T-helper 17 cell (primary cell): ENCODE measurements at regions not wholly inside any gene's neighbourhood (a gene's known extent, or its start where the extent isn't known, plus 50 kb on each side); places are given as distances from the start of the nearest gene placed in this dataset.
"Not testable (repeated sequence)": the region's sequence is repeated elsewhere in the genome, so short reads cannot be mapped to it uniquely, and the experiment has no call there.

Experiments
- ATAC-seq: fragments of 150-1000 bp; cut with Tn5 transposase; 2 replicates; pipeline ENCODE4 v1.10.0; 2021; ENCODE audit warnings: mild to moderate bottlenecking, moderate library complexity
- DNase-seq, 3 donors: peaks; one replicate each; pipeline versions ENCODE4 v3.0.0 to v3.0.0-alpha.2; 2020 to 2021
- H3K9me3 ChIP-seq: one replicate; pipeline ENCODE4 v1.7.0; 2013; ENCODE audit warnings: low read length, mild to moderate bottlenecking; ENCODE audit not compliant: control insufficient read depth, poor library complexity, severe bottlenecking
- H3K27ac Mint-ChIP-seq: one replicate; pipeline ENCODE4 v1.8.0; 2022; ENCODE audit warnings: mild to moderate bottlenecking, moderate library complexity, mixed read lengths
- H3K27me3 Mint-ChIP-seq: one replicate; pipeline ENCODE4 v1.8.0; 2022; ENCODE audit warnings: mixed read lengths
- H3K36me3 Mint-ChIP-seq: one replicate; pipeline ENCODE4 v1.8.0; 2022; ENCODE audit warnings: low read depth, mixed read lengths
- H3K4me1 Mint-ChIP-seq: one replicate; pipeline ENCODE4 v1.8.0; 2022; ENCODE audit warnings: mild to moderate bottlenecking, mixed read lengths
- H3K4me3 Mint-ChIP-seq: one replicate; pipeline ENCODE4 v1.8.0; 2022; ENCODE audit warnings: mild to moderate bottlenecking, moderate library complexity, mixed read lengths

DNA sequence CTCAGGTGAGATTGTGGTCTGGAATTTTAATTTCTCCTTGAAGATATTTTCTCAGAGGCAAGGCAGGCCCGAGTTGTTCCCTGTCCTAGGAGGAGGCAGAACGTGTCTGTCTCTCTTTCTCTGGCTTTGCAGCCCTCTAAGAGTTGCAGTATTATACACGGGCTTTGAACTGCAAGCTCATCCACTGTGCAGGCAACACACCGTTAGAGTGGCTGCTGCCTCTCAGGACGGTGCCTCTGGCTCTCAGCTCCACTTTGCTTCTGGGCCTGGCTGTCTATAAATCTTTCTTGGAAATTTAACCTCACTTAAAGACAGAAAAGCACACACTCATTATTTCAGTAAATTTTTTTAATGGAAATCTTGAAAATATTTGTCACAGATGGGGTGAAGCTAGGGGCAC, 170.1 kb upstream of the ADCY2 start:
- Mint-ChIP-seq H3K36me3 (no peaks in the 10 kb centered on the region), H3K4me3 (no peak overlapping the region), H3K27ac (no peak overlapping the region), H3K4me1 (no peaks in the 10 kb centered on the region), H3K27me3 (peaks cover 14% of the 10 kb centered on the region)
- ATAC-seq (no peak), DNase-seq (no peak)
- no peaks in the 10 kb centered on the region for H3K9me3 ChIP-seq

DNA sequence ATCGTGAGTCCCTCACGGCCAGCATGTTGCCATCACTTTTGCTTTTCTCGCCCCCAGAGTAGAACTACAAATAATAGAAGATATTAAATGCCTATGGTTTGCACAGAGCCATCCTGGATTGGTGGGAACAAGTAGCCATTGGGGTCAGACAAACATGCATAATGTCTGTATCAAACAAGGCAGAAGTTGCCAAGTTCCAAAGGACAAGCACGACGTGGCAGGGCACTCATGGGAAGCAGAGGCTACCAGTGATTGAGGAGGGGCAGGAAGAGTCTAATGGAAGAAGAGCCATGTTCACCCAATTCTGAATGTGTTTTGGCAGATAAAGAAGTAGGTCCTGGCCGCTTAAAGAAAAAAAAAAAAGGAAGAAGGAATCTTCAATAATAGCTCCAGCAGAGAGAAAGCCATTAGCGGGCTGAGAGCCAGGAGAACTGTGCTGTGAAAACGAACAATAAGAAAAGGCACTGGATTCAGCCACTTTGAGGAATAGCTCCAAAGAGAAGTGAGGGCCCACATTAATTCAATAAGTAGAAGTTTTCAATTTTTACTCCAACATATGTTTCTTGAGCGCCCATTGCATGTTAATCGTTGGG, 153.7 kb upstream of the ADCY2 start:
- H3K9me3 ChIP-seq = no peaks in the 10 kb centered on the region
- Mint-ChIP-seq H3K27ac (no peak overlapping the region), H3K27me3 (no peaks in the 10 kb centered on the region), H3K36me3 (no peaks in the 10 kb centered on the region), H3K4me1 (no peaks in the 10 kb centered on the region), H3K4me3 (no peak overlapping the region)
- DNase-seq (no peak), ATAC-seq (no peak)

- no peak for DNase-seq
- no peak overlapping the region for H3K4me3 Mint-ChIP-seq
- H3K4me1 Mint-ChIP-seq = no peaks in the 10 kb centered on the region
- H3K27me3 Mint-ChIP-seq = no peaks in the 10 kb centered on the region
- no peak for ATAC-seq
- no peak overlapping the region for H3K27ac Mint-ChIP-seq
- H3K9me3 ChIP-seq = no peaks in the 10 kb centered on the region
- H3K36me3 Mint-ChIP-seq = no peaks in the 10 kb centered on the region
These were observed 151.7 kb upstream of the ADCY2 start for GRCh38 chr5:7244208-7244607.

- Mint-ChIP-seq H3K36me3 (no peaks in the 10 kb centered on the region), H3K27ac (no peak overlapping the region), H3K27me3 (no peaks in the 10 kb centered on the region), H3K4me1 (no peaks in the 10 kb centered on the region), H3K4me3 (no peak overlapping the region)
- DNase-seq (no peak), ATAC-seq (no peak)
- no peaks in the 10 kb centered on the region for H3K9me3 ChIP-seq
These were observed 150.8 kb upstream of the ADCY2 start for GRCh38 chr5:7245121-7245651.

DNA sequence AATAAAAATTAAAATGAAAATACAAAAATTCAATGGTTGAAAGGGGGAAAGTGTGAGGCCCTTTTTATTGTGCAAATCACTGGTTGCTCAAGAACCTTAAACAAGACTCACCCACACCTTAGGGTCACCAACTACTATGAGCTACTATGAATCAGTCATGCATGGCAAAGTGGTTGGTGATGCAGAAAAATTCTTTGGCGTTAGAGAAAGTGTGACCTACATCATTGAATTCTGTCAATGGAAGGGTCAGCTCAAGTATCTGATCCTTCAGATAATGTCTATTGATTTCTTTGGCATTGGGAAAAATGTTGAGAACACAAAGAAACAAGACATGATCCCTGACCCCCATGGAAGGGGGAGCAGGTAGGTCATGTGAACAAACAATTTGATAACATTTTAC, 149.7 kb upstream of the ADCY2 start:
- no peaks in the 10 kb centered on the region for H3K4me1 Mint-ChIP-seq
- peaks cover 5% of the 10 kb centered on the region for H3K27me3 Mint-ChIP-seq
- ATAC-seq = no peak
- H3K27ac Mint-ChIP-seq = no peak overlapping the region
- H3K9me3 ChIP-seq = no peaks in the 10 kb centered on the region
- H3K36me3 Mint-ChIP-seq = no peaks in the 10 kb centered on the region
- H3K4me3 Mint-ChIP-seq = no peak overlapping the region
- no peak for DNase-seq

GRCh38 chr5:7250004-7250403, 145.9 kb upstream of the ADCY2 start:
- ATAC-seq (no peak), DNase-seq (no peak)
- H3K9me3 ChIP-seq = no peaks in the 10 kb centered on the region
- Mint-ChIP-seq H3K4me1 (no peaks in the 10 kb centered on the region), H3K27ac (no peak overlapping the region), H3K36me3 (no peaks in the 10 kb centered on the region), H3K27me3 (peaks cover 5% of the 10 kb centered on the region), H3K4me3 (no peak overlapping the region)

GRCh38 chr5:7250611-7251010, 145.3 kb upstream of the ADCY2 start:
- H3K27me3 Mint-ChIP-seq = peaks cover 5% of the 10 kb centered on the region
- DNase-seq = no peak
- ATAC-seq = no peak
- H3K9me3 ChIP-seq = no peaks in the 10 kb centered on the region
- H3K4me3 Mint-ChIP-seq = no peak overlapping the region
- no peaks in the 10 kb centered on the region for H3K4me1 Mint-ChIP-seq
- no peak overlapping the region for H3K27ac Mint-ChIP-seq
- H3K36me3 Mint-ChIP-seq = no peaks in the 10 kb centered on the region

- H3K36me3 Mint-ChIP-seq = no peaks in the 10 kb centered on the region
- H3K4me3 Mint-ChIP-seq = no peak overlapping the region
- DNase-seq = no peak
- peaks cover 5% of the 10 kb centered on the region for H3K27me3 Mint-ChIP-seq
- no peaks in the 10 kb centered on the region for H3K9me3 ChIP-seq
- ATAC-seq = no peak
- no peaks in the 10 kb centered on the region for H3K4me1 Mint-ChIP-seq
- no peak overlapping the region for H3K27ac Mint-ChIP-seq
These were observed 144.8 kb upstream of the ADCY2 start for GRCh38 chr5:7251132-7251531.

DNA sequence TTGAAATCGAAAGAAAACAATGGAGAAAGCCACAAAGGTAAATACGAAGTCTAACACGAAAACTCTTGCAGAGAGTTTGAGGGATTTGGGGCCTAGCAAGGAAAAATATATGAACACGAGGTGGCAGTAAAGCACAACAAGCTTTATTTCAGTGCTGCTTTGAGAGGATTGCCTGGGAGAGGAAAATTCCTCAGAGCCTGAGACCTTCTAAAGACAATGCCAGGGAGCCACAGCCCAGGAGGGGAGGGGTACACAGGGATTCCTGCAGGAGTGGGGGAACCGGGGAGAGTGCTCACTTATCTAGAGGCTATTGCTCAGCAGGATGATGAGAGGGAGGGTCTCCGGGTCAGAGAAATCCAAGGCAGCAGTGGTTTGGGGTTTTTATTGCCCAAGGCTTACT, 134.9 kb upstream of the ADCY2 start:
- peaks cover 2% of the 10 kb centered on the region for H3K36me3 Mint-ChIP-seq
- no peak overlapping the region for H3K4me3 Mint-ChIP-seq
- DNase-seq (no peak), ATAC-seq (no peak)
- no peaks in the 10 kb centered on the region for H3K9me3 ChIP-seq
- H3K4me1 Mint-ChIP-seq = peaks cover 3% of the 10 kb centered on the region
- H3K27me3 Mint-ChIP-seq = peaks cover 27% of the 10 kb centered on the region
- H3K27ac Mint-ChIP-seq = no peak overlapping the region

- Mint-ChIP-seq H3K27ac (no peak overlapping the region), H3K4me1 (peaks cover 3% of the 10 kb centered on the region), H3K27me3 (peaks cover 27% of the 10 kb centered on the region), H3K4me3 (no peak overlapping the region), H3K36me3 (peaks cover 2% of the 10 kb centered on the region)
- no peaks in the 10 kb centered on the region for H3K9me3 ChIP-seq
- no peak for ATAC-seq
- DNase-seq = no peak
These were observed 134.0 kb upstream of the ADCY2 start for GRCh38 chr5:7261900-7262299.

GRCh38 chr5:7263398-7264015, 132.4 kb upstream of the ADCY2 start:
- DNase-seq, ATAC-seq, H3K27ac Mint-ChIP-seq, H3K4me1 Mint-ChIP-seq, H3K4me3 Mint-ChIP-seq, H3K36me3 Mint-ChIP-seq, H3K9me3 ChIP-seq: not testable (repeated sequence)
- H3K27me3 Mint-ChIP-seq = peaks cover 24% of the 10 kb centered on the region

- not testable (repeated sequence) for DNase-seq, H3K4me1 Mint-ChIP-seq, H3K27ac Mint-ChIP-seq, ATAC-seq, H3K4me3 Mint-ChIP-seq, H3K9me3 ChIP-seq, H3K36me3 Mint-ChIP-seq
- H3K27me3 Mint-ChIP-seq = peaks cover 27% of the 10 kb centered on the region
These were observed 130.2 kb upstream of the ADCY2 start for GRCh38 chr5:7265776-7266175.

GRCh38 chr5:7268722-7269121, 127.2 kb upstream of the ADCY2 start:
- not testable (repeated sequence) for H3K9me3 ChIP-seq, ATAC-seq, H3K4me3 Mint-ChIP-seq, DNase-seq, H3K4me1 Mint-ChIP-seq, H3K27ac Mint-ChIP-seq, H3K36me3 Mint-ChIP-seq
- peaks cover 19% of the 10 kb centered on the region for H3K27me3 Mint-ChIP-seq

DNA sequence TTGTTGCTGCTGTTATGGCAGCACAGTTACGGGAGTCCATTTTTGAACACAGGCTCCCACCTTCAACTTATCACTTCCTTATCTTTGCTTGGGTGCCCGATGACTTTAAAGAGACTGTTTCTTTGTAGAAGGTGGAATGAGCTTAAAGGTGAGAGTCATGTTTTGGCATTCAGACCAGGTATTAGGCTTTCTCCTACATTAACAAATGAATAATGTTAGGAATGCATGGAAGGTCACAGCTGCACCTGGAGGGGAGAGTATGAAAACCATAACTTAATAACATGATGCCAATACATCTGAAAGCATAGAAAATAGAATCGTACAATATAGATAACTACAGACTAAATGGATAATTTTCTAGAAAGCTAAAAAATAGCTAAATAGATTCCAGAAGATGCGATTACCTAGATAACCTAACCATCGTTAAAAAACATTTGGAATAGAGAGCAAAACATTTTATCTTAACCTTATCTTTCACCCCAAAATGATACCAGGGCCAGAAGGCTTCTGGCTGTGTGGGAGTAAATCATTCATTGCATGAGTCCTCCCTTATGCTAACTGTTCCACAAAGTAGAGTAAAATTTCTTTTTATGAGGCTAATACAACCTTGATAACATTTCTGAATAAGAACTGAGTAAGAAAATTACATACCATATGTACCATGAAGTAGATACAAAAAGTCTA, 126.2 kb upstream of the ADCY2 start:
- ATAC-seq (no peak), DNase-seq (no peak)
- H3K27ac Mint-ChIP-seq = no peak overlapping the region
- no peak overlapping the region for H3K4me3 Mint-ChIP-seq
- H3K4me1 Mint-ChIP-seq = peaks cover 3% of the 10 kb centered on the region
- peaks cover 17% of the 10 kb centered on the region for H3K27me3 Mint-ChIP-seq
- no peaks in the 10 kb centered on the region for H3K9me3 ChIP-seq
- H3K36me3 Mint-ChIP-seq = no peaks in the 10 kb centered on the region
